ENCODE measurements at regions not wholly inside any gene's neighbourhood (a gene's known extent, or its start where the extent isn't known, plus 50 kb on each side); places are given as distances from the start of the nearest gene placed in this dataset.

GRCh38 chr5:73327908-73328455 is 120.6 kb downstream of the FOXD1 start:
- TF ChIP-seq EZH2 (IDR thresholded peaks at IDR 0.05; ENCODE audit: borderline replicate concordance, low read depth, low read length, severe bottlenecking) = no peak
- TF ChIP-seq POLR2AphosphoS5 (IDR thresholded peaks at IDR 0.05; ENCODE audit: insufficient read depth, low read depth, low read length) = no peak
- TF ChIP-seq MAX (IDR thresholded peaks at IDR 0.05; ENCODE audit: insufficient read depth, insufficient read length) = no peak
- TF ChIP-seq CTCF (IDR thresholded peaks at IDR 0.05; ENCODE audit: extremely low read depth in 1 of 2, insufficient read depth in 1 of 2, low read depth in 1 of 2, low read length in 2 of 2) = no peak
- TF ChIP-seq MYC (IDR thresholded peaks at IDR 0.05; ENCODE audit: low read depth, low read length) = no peak
